Endothelial cell of umbilical vein (primary cell): ENCODE measurements at regions not wholly inside any gene's neighbourhood (a gene's known extent, or its start where the extent isn't known, plus 50 kb on each side); places are given as distances from the start of the nearest gene placed in this dataset.

Experiments used
- BruUV-seq: library from RNA; stranded (reverse); fragments of 400-500 nt; replicated peaks from 2 replicates; lab custom pipeline; 2021; lab: Mats Ljungman, UMichigan
- CTCF ChIA-PET: fragments of 300-600, 350-600 bp; sonication (Branson Sonifier 250); formaldehyde crosslinking; loops from one replicate; lab custom pipeline; 2021; ENCODE audit warnings: antibody characterized with exemption, inconsistent platforms; lab: Charles Lee
- POLR2A ChIA-PET: fragments of 300-600, 350-600 bp; sonication (Branson Sonifier 250); formaldehyde crosslinking; loops from one replicate; lab custom pipeline; 2021; ENCODE audit warnings: antibody characterized with exemption, inconsistent platforms; lab: Charles Lee
- DNase-seq: peaks from one replicate; pipeline ENCODE4 v3.0.0-alpha.2; 2011; ENCODE audit warnings: low read depth, low spot score
- FAIRE-seq: peaks from 2 replicates; lab custom pipeline; 2011; peaks lifted over from hg19 to GRCh38; lab: Jason Lieb, UNC
- H2AFZ ChIP-seq: 2 replicates; pipeline ENCODE4 v1.6.0; 2012; ENCODE audit warnings: low read depth, low read length, control low read depth, inconsistent platforms
- H3K27ac ChIP-seq: 2 replicates; pipeline ENCODE4 v1.5.1; 2011; ENCODE audit warnings: low read depth, mild to moderate bottlenecking, control low read depth, low read length, moderate library complexity; ENCODE audit not compliant: insufficient read depth
- H3K27me3 ChIP-seq, 2 experiments: 2 replicates each; pipeline versions ENCODE4 v1.6.0 to v1.6.1; 2011; ENCODE audit warnings: low read length in 2 of 2, mixed read lengths in 1 of 2; ENCODE audit not compliant: control insufficient read depth in 2 of 2, insufficient read depth in 2 of 2
- H3K36me3 ChIP-seq, 2 experiments: 2 replicates in 1 of 2; 3 replicates in 1 of 2; pipeline ENCODE4 v1.5.1; 2011; ENCODE audit warnings: low read length in 2 of 2, mild to moderate bottlenecking in 1 of 2, moderate library complexity in 1 of 2; ENCODE audit not compliant: control insufficient read depth in 2 of 2, insufficient read depth in 2 of 2; ENCODE audit errors: extremely low read depth in 1 of 2
- H3K4me1 ChIP-seq: 3 replicates; pipeline ENCODE4 v1.5.1; 2011; ENCODE audit warnings: mild to moderate bottlenecking, low read length; ENCODE audit not compliant: control insufficient read depth, insufficient read depth; ENCODE audit errors: extremely low read depth
- H3K4me2 ChIP-seq: 2 replicates; pipeline ENCODE4 v1.6.1; 2011; ENCODE audit warnings: low read length, control low read depth, mixed read lengths; ENCODE audit not compliant: insufficient read depth
- H3K4me3 ChIP-seq, 3 experiments: fragments of 200-600 bp in 1 of 3; sonication (generic), shearing (Covaris generic) in 1 of 3; replicated peaks in 1 of 3; 2 replicates each; pipeline ENCODE4 v1.5.1; 2011 to 2016; ENCODE audit warnings: control low read depth in 3 of 3, low read length in 3 of 3, mild to moderate bottlenecking in 2 of 3, inconsistent platforms in 1 of 3, low read depth in 1 of 3, moderate library complexity in 1 of 3; ENCODE audit not compliant: insufficient read depth in 1 of 3
- H3K79me2 ChIP-seq: 2 replicates; pipeline ENCODE4 v1.6.0; 2012; ENCODE audit warnings: low read length, inconsistent platforms; ENCODE audit not compliant: control insufficient read depth, insufficient read depth
- H3K9ac ChIP-seq: replicated peaks from 2 replicates; pipeline ENCODE3; 2011; ENCODE audit warnings: low read length, control low read depth; ENCODE audit not compliant: insufficient read depth; ENCODE audit errors: extremely low read depth
- H3K9me1 ChIP-seq: replicated peaks from 3 replicates; pipeline ENCODE4 v1.6.0; 2011; ENCODE audit warnings: mild to moderate bottlenecking, low read length; ENCODE audit not compliant: control insufficient read depth, insufficient read depth; ENCODE audit errors: extremely low read depth
- H3K9me3 ChIP-seq: replicated peaks from 2 replicates; pipeline ENCODE4 v1.5.1; 2012; ENCODE audit warnings: low read length, inconsistent platforms; ENCODE audit not compliant: control insufficient read depth, insufficient read depth
- H4K20me1 ChIP-seq: replicated peaks from 2 replicates; pipeline ENCODE3; 2011; ENCODE audit warnings: mild to moderate bottlenecking, low read length; ENCODE audit not compliant: control insufficient read depth, insufficient read depth; ENCODE audit errors: extremely low read depth
- EZH2 ChIP-seq: IDR thresholded peaks from 2 replicates; pipeline ENCODE4 v1.6.1; 2012; ENCODE audit warnings: borderline replicate concordance, low read depth, mild to moderate bottlenecking, moderate library complexity, low read length, inconsistent platforms; ENCODE audit not compliant: severe bottlenecking
- FOS ChIP-seq: IDR thresholded peaks from 2 replicates; pipeline ENCODE4 v1.6.1; 2011; ENCODE audit warnings: mild to moderate bottlenecking, low read length, moderate library complexity, borderline replicate concordance; ENCODE audit not compliant: insufficient read depth
- GATA2 ChIP-seq: IDR thresholded peaks from 2 replicates; pipeline ENCODE4 v1.7.0; 2011; ENCODE audit warnings: low read depth, mild to moderate bottlenecking, moderate library complexity, mixed read lengths, low read length; ENCODE audit not compliant: insufficient read length, insufficient read depth
- JUN ChIP-seq: IDR thresholded peaks from 2 replicates; pipeline ENCODE4 v1.6.1; 2011; ENCODE audit warnings: borderline replicate concordance, low read depth; ENCODE audit not compliant: insufficient read length, insufficient read depth
- MYC ChIP-seq: IDR thresholded peaks from one replicate; pipeline ENCODE4 v1.6.1; 2011; ENCODE audit warnings: mild to moderate bottlenecking, low read depth, low read length
- POLR2A ChIP-seq: IDR thresholded peaks from 2 replicates; pipeline ENCODE4 v1.6.1; 2012; ENCODE audit warnings: low read depth, mild to moderate bottlenecking, control low read depth, low read length
- POLR2AphosphoS5 ChIP-seq: IDR thresholded peaks from 2 replicates; pipeline ENCODE4 v1.6.1; 2012; ENCODE audit warnings: low read depth, mild to moderate bottlenecking, control low read depth, low read length, moderate library complexity; ENCODE audit not compliant: insufficient read depth
- dilution Hi-C: fragments of 300-500 bp; cut with MboI; formaldehyde crosslinking; loops from one replicate; pipeline ENCODE4 v1.15.0; 2019; ENCODE audit warnings: low sequenced_read_pairs; ENCODE audit not compliant: extremely low pct_ligation_motif_present
- intact Hi-C: fragments of 100-400 bp; cut with micrococcal nuclease; formaldehyde crosslinking; loops from one replicate; pipeline ENCODE4 v1.10.0; 2022
- TF ChIP-seq, protein P1 (sequence below): IDR thresholded peaks from 2 replicates; pipeline ENCODE4 v1.6.1; 2011; ENCODE audit not compliant: insufficient read depth, insufficient read length
- TF ChIP-seq, protein P2 (sequence below), 2 donors: IDR thresholded peaks; 1 replicate in 1 of 2; 2 replicates in 1 of 2; pipeline ENCODE4 v1.5.1; 2011; ENCODE audit warnings: low read length in 2 of 2, mild to moderate bottlenecking in 2 of 2, moderate library complexity in 2 of 2, control low read depth in 1 of 2, inconsistent platforms in 1 of 2, low read depth in 1 of 2; ENCODE audit not compliant: insufficient read depth in 1 of 2; ENCODE audit errors: extremely low read depth in 1 of 2

DNA sequence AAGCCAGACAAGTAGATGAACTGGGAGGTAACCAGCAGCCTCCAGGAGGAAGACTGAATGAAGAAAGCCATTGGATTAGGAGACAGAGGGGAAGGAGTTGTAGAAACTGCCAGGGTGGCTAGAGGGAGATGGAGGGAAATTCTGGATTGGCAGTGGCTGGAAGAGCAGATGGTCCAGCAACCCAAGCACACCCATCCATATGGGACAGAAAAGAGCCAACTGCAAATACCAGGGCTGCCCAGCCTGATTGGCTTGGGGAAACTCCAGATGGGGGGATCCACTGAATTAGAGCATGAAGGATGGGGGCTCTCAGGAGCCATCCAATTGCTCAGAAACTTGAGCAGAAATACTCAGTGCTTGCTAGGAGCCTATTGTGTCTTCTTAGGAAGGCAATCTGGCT lies 173.5 kb upstream of the EPB41L3 start:
- Histone ChIP-seq H3K27me3 (no peaks in the 10 kb centered on the region), H4K20me1 (no peaks in the 10 kb centered on the region), H3K9ac (no peak overlapping the region), H3K4me1 (no peaks in the 10 kb centered on the region), H3K79me2 (no peaks in the 10 kb centered on the region), H3K9me1 (no peaks in the 10 kb centered on the region), H3K4me2 (no peak overlapping the region), H3K36me3 (no peaks in the 10 kb centered on the region), H3K9me3 (no peaks in the 10 kb centered on the region), H3K4me3 (no peak overlapping the region), H2AFZ (no peak overlapping the region), H3K27ac (no peak overlapping the region)
- BruUV-seq: no TSS peak
- DNase-seq (no peak), FAIRE-seq (no peak)
- CTCF ChIA-PET: no interaction called here
- POLR2A ChIA-PET: no interaction called here
- intact Hi-C loops (no loop called here), dilution Hi-C loops (no loop called here)
- TF ChIP-seq FOS: no peak
- TF ChIP-seq POLR2A: no peak
- TF ChIP-seq GATA2: no peak
- TF ChIP-seq, protein P1, sequence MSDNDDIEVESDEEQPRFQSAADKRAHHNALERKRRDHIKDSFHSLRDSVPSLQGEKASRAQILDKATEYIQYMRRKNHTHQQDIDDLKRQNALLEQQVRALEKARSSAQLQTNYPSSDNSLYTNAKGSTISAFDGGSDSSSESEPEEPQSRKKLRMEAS: no peak
- TF ChIP-seq EZH2: no peak
- TF ChIP-seq POLR2AphosphoS5: no peak

DNA sequence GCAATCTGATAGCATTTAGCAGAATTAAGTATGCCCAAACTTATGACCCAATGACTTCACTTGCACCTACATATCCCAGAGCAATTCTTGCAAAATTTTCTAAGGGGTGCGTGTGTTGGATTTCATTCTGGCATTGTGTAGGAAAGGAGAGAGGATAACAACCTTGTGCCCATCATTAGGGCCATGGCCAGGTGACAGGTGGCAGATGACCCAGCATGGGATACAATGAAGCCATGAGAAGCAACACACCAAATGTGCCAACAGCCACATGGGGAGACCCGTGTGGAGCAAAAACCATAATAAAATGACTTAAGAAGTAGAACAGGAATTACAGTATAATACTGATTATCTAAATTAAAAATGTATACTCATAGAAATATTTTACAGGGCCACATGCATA lies 166.9 kb upstream of the EPB41L3 start:
- dilution Hi-C loops: no loop called here
- ChIA-PET POLR2A (no interaction called here), CTCF (no interaction called here)
- Histone ChIP-seq H3K4me3 (no peak overlapping the region), H3K4me2 (no peak overlapping the region), H3K27ac (no peak overlapping the region), H4K20me1 (no peaks in the 10 kb centered on the region), H3K4me1 (no peaks in the 10 kb centered on the region), H3K9ac (no peak overlapping the region), H3K9me1 (no peaks in the 10 kb centered on the region), H3K27me3 (no peaks in the 10 kb centered on the region), H2AFZ (no peak overlapping the region), H3K36me3 (no peaks in the 10 kb centered on the region), H3K9me3 (no peaks in the 10 kb centered on the region), H3K79me2 (no peaks in the 10 kb centered on the region)
- TF ChIP-seq, protein P2, sequence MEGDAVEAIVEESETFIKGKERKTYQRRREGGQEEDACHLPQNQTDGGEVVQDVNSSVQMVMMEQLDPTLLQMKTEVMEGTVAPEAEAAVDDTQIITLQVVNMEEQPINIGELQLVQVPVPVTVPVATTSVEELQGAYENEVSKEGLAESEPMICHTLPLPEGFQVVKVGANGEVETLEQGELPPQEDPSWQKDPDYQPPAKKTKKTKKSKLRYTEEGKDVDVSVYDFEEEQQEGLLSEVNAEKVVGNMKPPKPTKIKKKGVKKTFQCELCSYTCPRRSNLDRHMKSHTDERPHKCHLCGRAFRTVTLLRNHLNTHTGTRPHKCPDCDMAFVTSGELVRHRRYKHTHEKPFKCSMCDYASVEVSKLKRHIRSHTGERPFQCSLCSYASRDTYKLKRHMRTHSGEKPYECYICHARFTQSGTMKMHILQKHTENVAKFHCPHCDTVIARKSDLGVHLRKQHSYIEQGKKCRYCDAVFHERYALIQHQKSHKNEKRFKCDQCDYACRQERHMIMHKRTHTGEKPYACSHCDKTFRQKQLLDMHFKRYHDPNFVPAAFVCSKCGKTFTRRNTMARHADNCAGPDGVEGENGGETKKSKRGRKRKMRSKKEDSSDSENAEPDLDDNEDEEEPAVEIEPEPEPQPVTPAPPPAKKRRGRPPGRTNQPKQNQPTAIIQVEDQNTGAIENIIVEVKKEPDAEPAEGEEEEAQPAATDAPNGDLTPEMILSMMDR (IDR thresholded peaks at IDR 0.05; ENCODE audit: extremely low read depth in 1 of 2, insufficient read depth in 1 of 2, low read depth in 1 of 2, low read length in 2 of 2): no peak
- TF ChIP-seq POLR2A (no peak), FOS (no peak), EZH2 (no peak), MYC (no peak), JUN (no peak), GATA2 (no peak)
- TF ChIP-seq, protein P1: no peak
- no TSS peak for BruUV-seq
- intact Hi-C loops: no loop called here
- FAIRE-seq (no peak), DNase-seq (no peak)
